IMR-90 (cell line): ENCODE measurements at regions not wholly inside any gene's neighbourhood (a gene's known extent, or its start where the extent isn't known, plus 50 kb on each side); places are given as distances from the start of the nearest gene placed in this dataset.

Source experiments
- ATAC-seq: fragments of 200-7000 bp; cut with Tn5 transposase; 2 replicates; pipeline ENCODE4 v1.9.1; 2020; ENCODE audit warnings: low read depth, mild to moderate bottlenecking, moderate library complexity
- BruUV-seq: library from RNA; stranded (reverse); fragments of 400-500 nt; replicated peaks from 2 replicates; lab custom pipeline; 2021; lab: Mats Ljungman, UMichigan
- CTCF ChIA-PET: fragments of 300-600 bp; formaldehyde crosslinking; extraction: SDS; loops from one replicate; lab custom pipeline; 2021; ENCODE audit warnings: antibody characterized with exemption; lab: Yijun Ruan, JAX
- POLR2A ChIA-PET: fragments of 300-600 bp; sonication (Branson Sonifier 250); formaldehyde crosslinking; loops from one replicate; lab custom pipeline; 2022; ENCODE audit warnings: antibody characterized with exemption; ENCODE audit not compliant: unreplicated experiment; lab: Charles Lee
- DNase-seq: peaks from one replicate; pipeline ENCODE4 v3.0.0; 2013
- H2AFZ ChIP-seq: replicated peaks from 2 replicates; pipeline ENCODE3; 2013; ENCODE audit warnings: low read length, mild to moderate bottlenecking; ENCODE audit not compliant: poor library complexity
- H2AK5ac ChIP-seq: 2 replicates; pipeline ENCODE4 v1.6.1; 2013; ENCODE audit warnings: low read depth, low read length, inconsistent platforms
- H2AK9ac ChIP-seq: replicated peaks from 2 replicates; pipeline ENCODE3; 2013; ENCODE audit warnings: mild to moderate bottlenecking, low read depth, low read length, moderate library complexity; ENCODE audit not compliant: poor library complexity
- H2BK120ac ChIP-seq: 2 replicates; pipeline ENCODE4 v1.6.1; 2013; ENCODE audit warnings: low read depth, low read length, inconsistent platforms
- H2BK15ac ChIP-seq: 3 replicates; pipeline ENCODE4 v1.6.1; 2013; ENCODE audit warnings: low read depth, low read length, inconsistent platforms
- H2BK20ac ChIP-seq: 2 replicates; pipeline ENCODE4 v1.6.1; 2013; ENCODE audit warnings: low read depth, mild to moderate bottlenecking, inconsistent platforms, low read length, moderate library complexity
- H2BK5ac ChIP-seq: 2 replicates; pipeline ENCODE4 v1.6.1; 2013; ENCODE audit warnings: mild to moderate bottlenecking, low read depth, low read length, inconsistent platforms; ENCODE audit not compliant: poor library complexity, severe bottlenecking
- H3K14ac ChIP-seq: replicated peaks from 2 replicates; pipeline ENCODE4 v1.6.1; 2013; ENCODE audit warnings: low read depth, low read length, inconsistent platforms
- H3K18ac ChIP-seq: 2 replicates; pipeline ENCODE4 v1.6.1; 2013; ENCODE audit warnings: low read depth, low read length, control low read depth
- H3K23ac ChIP-seq: 2 replicates; pipeline ENCODE4 v1.6.1; 2013; ENCODE audit warnings: low read depth, low read length, inconsistent platforms
- H3K27ac ChIP-seq: 2 replicates; pipeline ENCODE4 v1.5.1; 2013; ENCODE audit warnings: mild to moderate bottlenecking, control low read depth, low read length; ENCODE audit not compliant: insufficient read depth
- H3K27me3 ChIP-seq: 2 replicates; pipeline ENCODE4 v1.6.1; 2013; ENCODE audit warnings: low read length; ENCODE audit not compliant: control insufficient read depth, insufficient read depth
- H3K36me3 ChIP-seq: 2 replicates; pipeline ENCODE4 v1.6.1; 2013; ENCODE audit warnings: low read length, mixed read lengths; ENCODE audit not compliant: control insufficient read depth, insufficient read depth
- H3K4ac ChIP-seq: 2 replicates; pipeline ENCODE4 v1.6.1; 2013; ENCODE audit warnings: low read depth, low read length, inconsistent platforms
- H3K4me1 ChIP-seq: 2 replicates; pipeline ENCODE4 v1.6.1; 2013; ENCODE audit warnings: low read length, mixed read lengths; ENCODE audit not compliant: control insufficient read depth, insufficient read depth
- H3K4me2 ChIP-seq: 2 replicates; pipeline ENCODE4 v1.6.1; 2013; ENCODE audit warnings: low read depth, mild to moderate bottlenecking, control low read depth, low read length, moderate library complexity
- H3K4me3 ChIP-seq: 2 replicates; pipeline ENCODE4 v1.5.1; 2013; ENCODE audit warnings: low read depth, mild to moderate bottlenecking, control low read depth, low read length, moderate library complexity; ENCODE audit not compliant: insufficient read depth
- H3K56ac ChIP-seq: 2 replicates; pipeline ENCODE4 v1.6.1; 2013; ENCODE audit warnings: low read length, inconsistent platforms; ENCODE audit not compliant: insufficient read depth; ENCODE audit errors: extremely low read depth
- H3K79me1 ChIP-seq, 2 experiments: 2 replicates each; pipeline ENCODE4 v1.6.1; 2013; ENCODE audit warnings: low read length in 2 of 2, inconsistent platforms in 1 of 2, low read depth in 1 of 2
- H3K9ac ChIP-seq: 2 replicates; pipeline ENCODE4 v1.6.1; 2013; ENCODE audit warnings: low read depth, low read length, control low read depth
- H3K9me1 ChIP-seq: 2 replicates; pipeline ENCODE4 v1.6.1; 2013; ENCODE audit warnings: low read length, inconsistent platforms; ENCODE audit not compliant: insufficient read depth
- H3K9me3 ChIP-seq: 2 replicates; pipeline ENCODE4 v1.6.1; 2013; ENCODE audit warnings: low read length; ENCODE audit not compliant: control insufficient read depth, insufficient read depth
- H4K20me1 ChIP-seq: 2 replicates; pipeline ENCODE4 v1.6.1; 2013; ENCODE audit warnings: low read length, inconsistent platforms; ENCODE audit not compliant: insufficient read depth
- H4K5ac ChIP-seq: 2 replicates; pipeline ENCODE4 v1.6.1; 2013; ENCODE audit warnings: mild to moderate bottlenecking, low read depth, low read length, control low read depth
- H4K8ac ChIP-seq, 2 experiments: 2 replicates each; pipeline ENCODE4 v1.6.1; 2013; ENCODE audit warnings: low read depth in 2 of 2, low read length in 2 of 2, control low read depth in 1 of 2, inconsistent platforms in 1 of 2
- H4K91ac ChIP-seq: 2 replicates; pipeline ENCODE4 v1.6.1; 2013; ENCODE audit warnings: low read depth, low read length, inconsistent platforms; ENCODE audit not compliant: insufficient read depth
- BHLHE40 ChIP-seq: fragments of 150-350 bp; IDR thresholded peaks from 2 replicates; pipeline ENCODE4 v1.6.1; 2016; ENCODE audit warnings: mild to moderate bottlenecking, low read depth, low read length
- CEBPB ChIP-seq: IDR thresholded peaks from 2 replicates; pipeline ENCODE4 v1.6.1; 2012; ENCODE audit warnings: low read depth, low read length, improper control_type of control experiment
- CHD1 ChIP-seq: IDR thresholded peaks from 2 replicates; pipeline ENCODE4 v1.6.1; 2012; ENCODE audit warnings: low read depth, low read length, improper control_type of control experiment
- CTCF ChIP-seq: conservative IDR thresholded peaks from 2 replicates; pipeline ENCODE4 v1.5.1; 2012; ENCODE audit warnings: mild to moderate bottlenecking, low read depth, low read length, improper control_type of control experiment
- ELK1 ChIP-seq: fragments of 150-350 bp; IDR thresholded peaks from 2 replicates; pipeline ENCODE4 v1.6.1; 2016; ENCODE audit warnings: low read depth, mild to moderate bottlenecking, low read length, moderate library complexity, borderline replicate concordance
- FOS ChIP-seq: fragments of 150-350 bp; IDR thresholded peaks from 2 replicates; pipeline ENCODE4 v1.6.1; 2016; ENCODE audit warnings: low read depth, low read length
- MAFK ChIP-seq: IDR thresholded peaks from 2 replicates; pipeline ENCODE4 v1.6.1; 2012; ENCODE audit warnings: low read depth, low read length, improper control_type of control experiment
- MAZ ChIP-seq: IDR thresholded peaks from 2 replicates; pipeline ENCODE4 v1.6.1; 2012; ENCODE audit warnings: low read depth, mild to moderate bottlenecking, low read length, improper control_type of control experiment, moderate library complexity, borderline replicate concordance
- MXI1 ChIP-seq: IDR thresholded peaks from 2 replicates; pipeline ENCODE4 v1.6.1; 2012; ENCODE audit warnings: low read depth, mild to moderate bottlenecking, low read length, moderate library complexity, borderline replicate concordance
- NFE2L2 ChIP-seq: fragments of 150-350 bp; IDR thresholded peaks from 2 replicates; pipeline ENCODE4 v1.6.1; 2016; ENCODE audit warnings: low read depth, mild to moderate bottlenecking, low read length
- POLR2A ChIP-seq: IDR thresholded peaks from 2 replicates; pipeline ENCODE4 v1.6.1; 2012; ENCODE audit warnings: mild to moderate bottlenecking, low read depth, low read length
- RAD21 ChIP-seq: IDR thresholded peaks from 2 replicates; pipeline ENCODE4 v1.6.1; 2012; ENCODE audit warnings: low read length, improper control_type of control experiment
- RCOR1 ChIP-seq: IDR thresholded peaks from 2 replicates; pipeline ENCODE4 v1.6.1; 2012; ENCODE audit warnings: mild to moderate bottlenecking, low read length, improper control_type of control experiment; ENCODE audit not compliant: insufficient replicate concordance
- RFX5 ChIP-seq: IDR thresholded peaks from 2 replicates; pipeline ENCODE4 v1.8.0; 2012; ENCODE audit warnings: low read depth, mild to moderate bottlenecking, low read length, moderate library complexity
- SMC3 ChIP-seq: fragments of 150-350 bp; IDR thresholded peaks from 2 replicates; pipeline ENCODE4 v1.6.1; 2016; ENCODE audit warnings: low read depth, mild to moderate bottlenecking, antibody characterized with exemption, low read length, moderate library complexity
- WGBS, 2 experiments: methylation state at CpG; one replicate each; pipeline versions ENCODE4 v1.1.5 to v1.1.7; 2013; ENCODE audit warnings: missing lambda C conversion rate in 2 of 2; ENCODE audit not compliant: insufficient read length in 1 of 2; ENCODE audit errors: extremely low coverage in 2 of 2; 5-methylcytosine and 5-hydroxymethylcytosine counted together
- dilution Hi-C: fragments of 300-500 bp; cut with HindIII; formaldehyde crosslinking; loops from one replicate; pipeline ENCODE4 v1.14.3; 2018; ENCODE audit warnings: low sequenced_read_pairs; ENCODE audit not compliant: unreplicated experiment
- in situ Hi-C: fragments of 300-500 bp; cut with MboI; formaldehyde crosslinking; loops from 3 replicates; pipeline ENCODE4 v1.14.3; 2019; ENCODE audit warnings: low sequenced_read_pairs, inconsistent platforms, mixed read lengths
- intact Hi-C: fragments of 100-400 bp; cut with micrococcal nuclease; formaldehyde crosslinking; loops from 2 replicates; pipeline ENCODE4 v1.10.0; 2022
- TF ChIP-seq, protein P1 (sequence below): fragments of 150-350 bp; IDR thresholded peaks from 2 replicates; pipeline ENCODE4 v1.6.1; 2017; ENCODE audit warnings: mild to moderate bottlenecking, antibody characterized with exemption, low read length, low read depth

DNA sequence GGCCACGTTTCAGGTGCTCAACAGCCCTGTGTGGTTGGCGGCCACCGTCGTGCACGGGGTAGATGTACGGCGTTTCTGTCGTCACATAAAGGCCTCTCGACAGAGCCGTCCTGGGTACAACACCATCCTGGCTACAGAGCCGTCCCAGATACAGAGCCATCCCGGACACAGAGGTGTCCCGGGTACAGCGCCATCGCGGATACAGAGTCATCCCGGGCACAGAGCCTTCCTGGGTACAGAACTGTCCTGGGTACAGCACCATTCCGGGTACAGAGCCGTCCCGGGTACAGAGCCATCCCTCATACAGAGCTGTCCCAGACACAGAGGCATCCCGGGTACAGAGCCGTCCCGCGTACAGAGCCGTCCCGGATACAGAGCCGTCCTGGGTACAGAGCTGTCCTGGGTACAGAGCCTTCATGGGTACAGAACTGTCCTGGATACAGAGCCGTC is 222.7 kb upstream of the SOX1 start:
- no peak overlapping the region for H2AK5ac ChIP-seq
- DNase-seq = no peak
- no peaks in the 10 kb centered on the region for H3K36me3 ChIP-seq
- H2AK9ac ChIP-seq = no peak overlapping the region
- no peak overlapping the region for H2BK5ac ChIP-seq
- WGBS, 2 experiments = 88% methylated on average over 18 of the region's 28 CpGs; no CpG with 5 or more reads in 1 of the 2 experiments
- H4K8ac ChIP-seq = no peak overlapping the region
- no peak overlapping the region for H2AFZ ChIP-seq
- no peak overlapping the region for H3K4ac ChIP-seq
- no peaks in the 10 kb centered on the region for H4K20me1 ChIP-seq
- H3K9me1 ChIP-seq = no peaks in the 10 kb centered on the region
- no peak overlapping the region for H3K9ac ChIP-seq
- no peak overlapping the region for H2BK120ac ChIP-seq
- dilution Hi-C loops = no loop called here
- H3K4me3 ChIP-seq = no peak overlapping the region
- H4K91ac ChIP-seq = no peak overlapping the region
- H2BK15ac ChIP-seq = no peak overlapping the region
- H3K14ac ChIP-seq = no peak overlapping the region
- in situ Hi-C loops = no loop called here
- no peak for ATAC-seq
- peaks cover 20% of the 10 kb centered on the region for H3K9me3 ChIP-seq
- TF ChIP-seq, protein P1, sequence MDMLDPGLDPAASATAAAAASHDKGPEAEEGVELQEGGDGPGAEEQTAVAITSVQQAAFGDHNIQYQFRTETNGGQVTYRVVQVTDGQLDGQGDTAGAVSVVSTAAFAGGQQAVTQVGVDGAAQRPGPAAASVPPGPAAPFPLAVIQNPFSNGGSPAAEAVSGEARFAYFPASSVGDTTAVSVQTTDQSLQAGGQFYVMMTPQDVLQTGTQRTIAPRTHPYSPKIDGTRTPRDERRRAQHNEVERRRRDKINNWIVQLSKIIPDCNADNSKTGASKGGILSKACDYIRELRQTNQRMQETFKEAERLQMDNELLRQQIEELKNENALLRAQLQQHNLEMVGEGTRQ = no peak
- TF ChIP-seq MXI1 = no peak
- no peak for TF ChIP-seq SMC3
- TF ChIP-seq RCOR1 = no peak
- TF ChIP-seq FOS = no peak
- no peak for TF ChIP-seq ELK1
- no peak for TF ChIP-seq MAZ
- no peak for TF ChIP-seq BHLHE40
- TF ChIP-seq NFE2L2 = no peak
- TF ChIP-seq RFX5 = no peak
- TF ChIP-seq RAD21 = no peak
- TF ChIP-seq CEBPB = no peak
- no peak for TF ChIP-seq CHD1
- TF ChIP-seq MAFK = no peak
- no peak for TF ChIP-seq CTCF
- no peak for TF ChIP-seq POLR2A
- H3K4me2 ChIP-seq = no peak overlapping the region
- H3K79me1 ChIP-seq = no peaks in the 10 kb centered on the region
- H3K18ac ChIP-seq = no peak overlapping the region
- no peak overlapping the region for H4K5ac ChIP-seq
- ChIA-PET CTCF (no interaction called here), POLR2A (no interaction called here)
- H3K23ac ChIP-seq = no peak overlapping the region
- no peak overlapping the region for H3K56ac ChIP-seq
- no peak overlapping the region for H2BK20ac ChIP-seq
- H3K27ac ChIP-seq = no peak overlapping the region
- no TSS peak for BruUV-seq
- intact Hi-C loops = no loop called here
- H3K4me1 ChIP-seq = no peaks in the 10 kb centered on the region
- H3K27me3 ChIP-seq = no peaks in the 10 kb centered on the region
